ENCODE measurements at regions not wholly inside any gene's neighbourhood (a gene's known extent, or its start where the extent isn't known, plus 50 kb on each side); places are given as distances from the start of the nearest gene placed in this dataset.

DNA sequence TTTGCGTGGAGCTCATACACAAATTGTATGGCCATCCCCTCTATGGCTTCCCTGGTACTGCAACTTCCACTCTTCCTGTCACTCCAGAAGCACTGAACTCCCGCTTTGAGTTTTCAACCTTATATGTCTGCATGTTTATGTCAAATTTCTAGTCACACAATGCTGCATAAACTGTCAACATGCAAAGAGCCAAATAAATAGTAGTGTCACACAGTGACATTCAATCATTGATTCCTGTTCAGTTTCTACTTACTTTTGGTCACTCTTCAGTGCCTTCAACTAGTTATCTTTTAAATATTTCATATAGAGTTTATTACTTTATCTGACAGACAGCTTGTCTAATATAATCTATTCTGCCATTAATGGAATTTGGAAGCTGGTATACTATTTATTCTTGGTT, 149.3 kb downstream of the SPANXN1 start:
- TF ChIP-seq, protein P1, sequence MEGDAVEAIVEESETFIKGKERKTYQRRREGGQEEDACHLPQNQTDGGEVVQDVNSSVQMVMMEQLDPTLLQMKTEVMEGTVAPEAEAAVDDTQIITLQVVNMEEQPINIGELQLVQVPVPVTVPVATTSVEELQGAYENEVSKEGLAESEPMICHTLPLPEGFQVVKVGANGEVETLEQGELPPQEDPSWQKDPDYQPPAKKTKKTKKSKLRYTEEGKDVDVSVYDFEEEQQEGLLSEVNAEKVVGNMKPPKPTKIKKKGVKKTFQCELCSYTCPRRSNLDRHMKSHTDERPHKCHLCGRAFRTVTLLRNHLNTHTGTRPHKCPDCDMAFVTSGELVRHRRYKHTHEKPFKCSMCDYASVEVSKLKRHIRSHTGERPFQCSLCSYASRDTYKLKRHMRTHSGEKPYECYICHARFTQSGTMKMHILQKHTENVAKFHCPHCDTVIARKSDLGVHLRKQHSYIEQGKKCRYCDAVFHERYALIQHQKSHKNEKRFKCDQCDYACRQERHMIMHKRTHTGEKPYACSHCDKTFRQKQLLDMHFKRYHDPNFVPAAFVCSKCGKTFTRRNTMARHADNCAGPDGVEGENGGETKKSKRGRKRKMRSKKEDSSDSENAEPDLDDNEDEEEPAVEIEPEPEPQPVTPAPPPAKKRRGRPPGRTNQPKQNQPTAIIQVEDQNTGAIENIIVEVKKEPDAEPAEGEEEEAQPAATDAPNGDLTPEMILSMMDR (IDR thresholded peaks at IDR 0.05; ENCODE audit: low read depth, low read length, missing input control), result no peak
- TF ChIP-seq, protein P2, sequence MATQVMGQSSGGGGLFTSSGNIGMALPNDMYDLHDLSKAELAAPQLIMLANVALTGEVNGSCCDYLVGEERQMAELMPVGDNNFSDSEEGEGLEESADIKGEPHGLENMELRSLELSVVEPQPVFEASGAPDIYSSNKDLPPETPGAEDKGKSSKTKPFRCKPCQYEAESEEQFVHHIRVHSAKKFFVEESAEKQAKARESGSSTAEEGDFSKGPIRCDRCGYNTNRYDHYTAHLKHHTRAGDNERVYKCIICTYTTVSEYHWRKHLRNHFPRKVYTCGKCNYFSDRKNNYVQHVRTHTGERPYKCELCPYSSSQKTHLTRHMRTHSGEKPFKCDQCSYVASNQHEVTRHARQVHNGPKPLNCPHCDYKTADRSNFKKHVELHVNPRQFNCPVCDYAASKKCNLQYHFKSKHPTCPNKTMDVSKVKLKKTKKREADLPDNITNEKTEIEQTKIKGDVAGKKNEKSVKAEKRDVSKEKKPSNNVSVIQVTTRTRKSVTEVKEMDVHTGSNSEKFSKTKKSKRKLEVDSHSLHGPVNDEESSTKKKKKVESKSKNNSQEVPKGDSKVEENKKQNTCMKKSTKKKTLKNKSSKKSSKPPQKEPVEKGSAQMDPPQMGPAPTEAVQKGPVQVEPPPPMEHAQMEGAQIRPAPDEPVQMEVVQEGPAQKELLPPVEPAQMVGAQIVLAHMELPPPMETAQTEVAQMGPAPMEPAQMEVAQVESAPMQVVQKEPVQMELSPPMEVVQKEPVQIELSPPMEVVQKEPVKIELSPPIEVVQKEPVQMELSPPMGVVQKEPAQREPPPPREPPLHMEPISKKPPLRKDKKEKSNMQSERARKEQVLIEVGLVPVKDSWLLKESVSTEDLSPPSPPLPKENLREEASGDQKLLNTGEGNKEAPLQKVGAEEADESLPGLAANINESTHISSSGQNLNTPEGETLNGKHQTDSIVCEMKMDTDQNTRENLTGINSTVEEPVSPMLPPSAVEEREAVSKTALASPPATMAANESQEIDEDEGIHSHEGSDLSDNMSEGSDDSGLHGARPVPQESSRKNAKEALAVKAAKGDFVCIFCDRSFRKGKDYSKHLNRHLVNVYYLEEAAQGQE (IDR thresholded peaks at IDR 0.05), result no peak
- TF ChIP-seq SP1 (IDR thresholded peaks at IDR 0.05) (no peak), HNF4G (IDR thresholded peaks at IDR 0.05) (no peak), YY1 (IDR thresholded peaks at IDR 0.05) (no peak), FOXA1 (IDR thresholded peaks at IDR 0.05) (no peak), GABPA (IDR thresholded peaks at IDR 0.05 in 1 of 2, conservative IDR thresholded peaks at IDR 0.05 in 1 of 2) (no peak), JUND (IDR thresholded peaks at IDR 0.05) (no peak), RXRA (IDR thresholded peaks at IDR 0.05) (no peak), RAD21 (IDR thresholded peaks at IDR 0.05) (no peak), EGR1 (IDR thresholded peaks at IDR 0.05; ENCODE audit: low read depth in 2 of 2) (no peak)
- TF ChIP-seq, protein P3, sequence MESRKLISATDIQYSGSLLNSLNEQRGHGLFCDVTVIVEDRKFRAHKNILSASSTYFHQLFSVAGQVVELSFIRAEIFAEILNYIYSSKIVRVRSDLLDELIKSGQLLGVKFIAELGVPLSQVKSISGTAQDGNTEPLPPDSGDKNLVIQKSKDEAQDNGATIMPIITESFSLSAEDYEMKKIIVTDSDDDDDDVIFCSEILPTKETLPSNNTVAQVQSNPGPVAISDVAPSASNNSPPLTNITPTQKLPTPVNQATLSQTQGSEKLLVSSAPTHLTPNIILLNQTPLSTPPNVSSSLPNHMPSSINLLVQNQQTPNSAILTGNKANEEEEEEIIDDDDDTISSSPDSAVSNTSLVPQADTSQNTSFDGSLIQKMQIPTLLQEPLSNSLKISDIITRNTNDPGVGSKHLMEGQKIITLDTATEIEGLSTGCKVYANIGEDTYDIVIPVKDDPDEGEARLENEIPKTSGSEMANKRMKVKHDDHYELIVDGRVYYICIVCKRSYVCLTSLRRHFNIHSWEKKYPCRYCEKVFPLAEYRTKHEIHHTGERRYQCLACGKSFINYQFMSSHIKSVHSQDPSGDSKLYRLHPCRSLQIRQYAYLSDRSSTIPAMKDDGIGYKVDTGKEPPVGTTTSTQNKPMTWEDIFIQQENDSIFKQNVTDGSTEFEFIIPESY (IDR thresholded peaks at IDR 0.05), result no peak
- TF ChIP-seq, protein P4, sequence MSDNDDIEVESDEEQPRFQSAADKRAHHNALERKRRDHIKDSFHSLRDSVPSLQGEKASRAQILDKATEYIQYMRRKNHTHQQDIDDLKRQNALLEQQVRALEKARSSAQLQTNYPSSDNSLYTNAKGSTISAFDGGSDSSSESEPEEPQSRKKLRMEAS (IDR thresholded peaks at IDR 0.05), result no peak
